HCT116 (cell line): ENCODE measurements at regions not wholly inside any gene's neighbourhood (a gene's known extent, or its start where the extent isn't known, plus 50 kb on each side); places are given as distances from the start of the nearest gene placed in this dataset.

Source experiments
- ATAC-seq: fragments of 200-7000 bp; cut with Tn5 transposase; 2 replicates; pipeline ENCODE4 v1.9.1; 2020; ENCODE audit warnings: mild to moderate bottlenecking, moderate library complexity
- BruUV-seq: library from RNA; stranded (reverse); fragments of 400-500 nt; replicated peaks from 2 replicates; lab custom pipeline; 2021; lab: Mats Ljungman, UMichigan
- CTCF ChIA-PET: fragments of 300-600 bp; sonication (Branson Sonifier 250); formaldehyde crosslinking; loops from one replicate; lab custom pipeline; 2021; ENCODE audit warnings: antibody characterized with exemption; lab: Charles Lee
- POLR2A ChIA-PET: fragments of 300-600, 350-600 bp; sonication (Branson Sonifier 250); formaldehyde crosslinking; loops from one replicate; lab custom pipeline; 2021; ENCODE audit warnings: antibody characterized with exemption; lab: Charles Lee
- RAD21 ChIA-PET, 2 experiments: fragments of 300-600 bp; sonication (Branson Sonifier 250); formaldehyde crosslinking; loops; one replicate each; lab custom pipeline; 2023; ENCODE audit warnings: low total read pairs in 2 of 2; ENCODE audit not compliant: uncharacterized antibody in 2 of 2, unreplicated experiment in 2 of 2, low non-redundant PET in 1 of 2; lab: Charles Lee
- DNase-seq: peaks from one replicate; pipeline ENCODE4 v3.0.0-alpha.2; 2010; ENCODE audit warnings: low read depth, low spot score
- H2AFZ ChIP-seq: fragments of 200-600 bp; shearing (Covaris generic), sonication (generic); 2 replicates; pipeline ENCODE4 v1.6.1; 2017; ENCODE audit warnings: low read depth, mixed run types, mixed read lengths, antibody characterized with exemption, low read length; ENCODE audit not compliant: poor library complexity, severe bottlenecking
- H3K27ac ChIP-seq: 2 replicates; pipeline ENCODE4 v1.5.1; 2012; ENCODE audit warnings: low read depth, low read length
- H3K27me3 ChIP-seq: fragments of 200-600 bp; sonication (generic); 2 replicates; pipeline ENCODE4 v1.6.1; 2016; ENCODE audit warnings: mixed run types, low read length, mixed read lengths; ENCODE audit not compliant: insufficient read depth
- H3K36me3 ChIP-seq, 2 experiments: fragments of 200-500 bp in 1 of 2; fragments of 200-600 bp in 1 of 2; sonication (Bioruptor generic) in 1 of 2; sonication (generic) in 1 of 2; 2 replicates each; pipeline versions ENCODE4 v1.5.1 to v1.6.1; 2014 to 2016; ENCODE audit warnings: low read length in 2 of 2, inconsistent platforms in 1 of 2, mixed read lengths in 1 of 2, mixed run types in 1 of 2; ENCODE audit not compliant: insufficient read depth in 2 of 2, control insufficient read depth in 1 of 2
- H3K4me1 ChIP-seq, 2 experiments: fragments of 200-600 bp in 1 of 2; sonication (generic) in 1 of 2; 2 replicates each; pipeline versions ENCODE4 v1.5.1 to v1.6.1; 2012 to 2017; ENCODE audit warnings: low read length in 2 of 2, inconsistent platforms in 1 of 2, mild to moderate bottlenecking in 1 of 2, mixed read lengths in 1 of 2, mixed run types in 1 of 2, moderate library complexity in 1 of 2; ENCODE audit not compliant: insufficient read depth in 2 of 2, control insufficient read depth in 1 of 2
- H3K4me2 ChIP-seq: fragments of 200-600 bp; sonication (generic); 2 replicates; pipeline ENCODE4 v1.6.1; 2017; ENCODE audit warnings: mixed run types, low read length, mixed read lengths
- H3K4me3 ChIP-seq, 2 experiments: fragments of 200-600 bp in 1 of 2; sonication (generic) in 1 of 2; replicated peaks in 1 of 2; 2 replicates each; pipeline ENCODE4 v1.5.1; 2011 to 2016; ENCODE audit warnings: low read length in 2 of 2, control low read depth in 1 of 2, low read depth in 1 of 2, mild to moderate bottlenecking in 1 of 2, mixed read lengths in 1 of 2, mixed run types in 1 of 2
- H3K79me2 ChIP-seq: fragments of 200-600 bp; sonication (generic); 2 replicates; pipeline ENCODE4 v1.6.1; 2017; ENCODE audit warnings: mild to moderate bottlenecking, mixed run types, low read length, moderate library complexity, mixed read lengths; ENCODE audit not compliant: insufficient read depth
- H3K9ac ChIP-seq: fragments of 200-600 bp; sonication (generic); 2 replicates; pipeline ENCODE4 v1.6.1; 2016; ENCODE audit warnings: low read length, mixed read lengths
- H3K9me2 ChIP-seq: fragments of 200-600 bp; sonication (generic), shearing (Covaris generic); 2 replicates; pipeline ENCODE4 v1.6.1; 2017; ENCODE audit warnings: mixed run types, mild to moderate bottlenecking, moderate library complexity; ENCODE audit not compliant: insufficient read depth
- H3K9me3 ChIP-seq, 2 experiments: fragments of 200-500 bp in 1 of 2; fragments of 200-600 bp in 1 of 2; sonication (Bioruptor generic) in 1 of 2; sonication (generic) in 1 of 2; 2 replicates each; pipeline ENCODE4 v1.6.1; 2014 to 2017; ENCODE audit warnings: low read length in 2 of 2, mixed read lengths in 2 of 2, inconsistent platforms in 1 of 2, low read depth in 1 of 2, mild to moderate bottlenecking in 1 of 2, mixed run types in 1 of 2, moderate library complexity in 1 of 2; ENCODE audit not compliant: control insufficient read depth in 1 of 2, insufficient read depth in 1 of 2
- H4K20me1 ChIP-seq: fragments of 200-600 bp; sonication (generic), shearing (Covaris generic); 2 replicates; pipeline ENCODE4 v1.6.1; 2017; ENCODE audit warnings: mixed run types, mild to moderate bottlenecking, moderate library complexity; ENCODE audit not compliant: insufficient read depth
- CBX3 ChIP-seq: IDR thresholded peaks from 2 replicates; pipeline ENCODE4 v1.6.1; 2012; ENCODE audit warnings: low read depth
- EGR1 ChIP-seq: IDR thresholded peaks from 2 replicates; pipeline ENCODE4 v1.6.1; 2012; ENCODE audit warnings: low read depth
- FOSL1 ChIP-seq: IDR thresholded peaks from 2 replicates; pipeline ENCODE4 v1.6.1; 2012; ENCODE audit warnings: low read depth
- JUND ChIP-seq: IDR thresholded peaks from 2 replicates; pipeline ENCODE4 v1.6.1; 2012
- MAX ChIP-seq: IDR thresholded peaks from 2 replicates; pipeline ENCODE4 v1.6.1; 2012
- POLR2A ChIP-seq: IDR thresholded peaks from 2 replicates; pipeline ENCODE4 v1.7.0; 2011; ENCODE audit warnings: borderline replicate concordance; ENCODE audit not compliant: insufficient read depth, insufficient read length; ENCODE audit errors: extremely low read depth
- RAD21 ChIP-seq: IDR thresholded peaks from 2 replicates; pipeline ENCODE4 v1.6.1; 2012; ENCODE audit warnings: low read depth, mild to moderate bottlenecking
- SP1 ChIP-seq: IDR thresholded peaks from 2 replicates; pipeline ENCODE4 v1.6.1; 2012; ENCODE audit warnings: low read depth
- SRF ChIP-seq: IDR thresholded peaks from 2 replicates; pipeline ENCODE4 v1.6.1; 2012; ENCODE audit warnings: low read depth
- YY1 ChIP-seq: IDR thresholded peaks from 2 replicates; pipeline ENCODE4 v1.6.1; 2011; ENCODE audit warnings: low read length, low read depth, moderate library complexity, mild to moderate bottlenecking; ENCODE audit not compliant: insufficient replicate concordance; ENCODE audit errors: extremely low read depth
- ZFX ChIP-seq: fragments of 450-650 bp; IDR thresholded peaks from 2 replicates; pipeline ENCODE4 v1.6.1; 2017
- ZNF274 ChIP-seq: fragments of 200-500 bp; sonication (Bioruptor generic); IDR thresholded peaks from 2 replicates; pipeline ENCODE4 v1.6.1; 2014; ENCODE audit warnings: mild to moderate bottlenecking, low read depth, low read length, inconsistent platforms
- intact Hi-C: fragments of 100-400 bp; cut with micrococcal nuclease; formaldehyde crosslinking; loops from 2 replicates; pipeline ENCODE4 v1.10.0; 2022
- TF ChIP-seq, protein P1 (sequence below): IDR thresholded peaks from 2 replicates; pipeline ENCODE4 v1.6.1; 2012

DNA sequence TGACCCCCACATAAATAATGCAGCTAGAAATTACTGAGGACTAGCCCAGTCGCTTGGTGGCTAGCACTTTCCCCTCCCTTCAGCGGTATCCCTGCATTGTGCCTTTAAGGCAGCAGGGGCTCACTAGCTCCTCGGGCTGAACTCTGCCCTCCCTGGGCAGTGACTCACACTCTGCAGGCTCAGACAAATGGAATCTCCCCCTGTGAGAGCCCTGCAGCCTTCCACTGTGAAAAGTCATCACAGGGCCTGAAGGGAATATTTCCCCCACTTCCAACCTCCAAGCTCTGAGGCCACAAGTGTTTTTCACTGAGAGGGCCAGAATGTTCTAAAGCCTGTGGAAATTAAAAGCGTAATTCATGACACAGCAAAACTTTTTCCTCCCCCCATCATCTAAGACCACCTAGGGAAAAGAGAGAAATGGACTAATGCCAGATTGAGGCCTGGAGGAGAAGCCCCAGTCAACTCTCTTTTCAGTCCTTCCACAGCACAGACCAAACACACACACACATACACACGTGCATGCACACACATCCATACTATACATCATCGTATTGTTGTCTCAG, 93.6 kb upstream of the COL1A2 start:
- DNase-seq, result peak; percentile 79
- BruUV-seq, result no TSS peak
- no peaks in the 10 kb centered on the region for H3K36me3 ChIP-seq
- H3K79me2 ChIP-seq, result no peaks in the 10 kb centered on the region
- ChIA-PET CTCF (interaction anchor here (1.0 to 1.9 kb wide), 6 partner anchors 10 to 1389 kb away, joined by 3 to 15 read pairs (median 4); no protein-coding TSS in a partner anchor), POLR2A (interaction anchor here (1.5 kb wide), 1 partner anchor 12 kb away, joined by 4 read pairs; no protein-coding TSS in a partner anchor), RAD21 (interaction anchor here (0.7 to 1.5 kb wide), 3 partner anchors 12 to 94 kb away, joined by 3 read pairs; no protein-coding TSS in a partner anchor)
- peaks cover 30 to 46% of the 10 kb centered on the region in 2 experiments for H3K4me1 ChIP-seq
- H3K4me3 ChIP-seq, result peak overlapping the region; percentile 13 to 24; a peak in 3 of 4 replicates
- H3K27me3 ChIP-seq, result no peaks in the 10 kb centered on the region
- peak overlapping the region; percentile 55 for H3K27ac ChIP-seq
- H3K9ac ChIP-seq, result peak overlapping the region; percentile 32
- H4K20me1 ChIP-seq, result no peaks in the 10 kb centered on the region
- peak overlapping the region; percentile 73 for H3K4me2 ChIP-seq
- peak overlapping the region; percentile 94 for H2AFZ ChIP-seq
- ATAC-seq, result peak; percentile 97
- no peaks in the 10 kb centered on the region for H3K9me3 ChIP-seq
- no peak for TF ChIP-seq POLR2A
- TF ChIP-seq MAX, result peak; percentile 35; the same call in 1 of the 2 replicates
- TF ChIP-seq ZFX, result 0 out of 2 replicates have a peak, but pooled peaks have one; percentile 8
- TF ChIP-seq FOSL1, result peak; percentile 84
- no peak for TF ChIP-seq ZNF274
- TF ChIP-seq EGR1, result no peak
- TF ChIP-seq, protein P1, sequence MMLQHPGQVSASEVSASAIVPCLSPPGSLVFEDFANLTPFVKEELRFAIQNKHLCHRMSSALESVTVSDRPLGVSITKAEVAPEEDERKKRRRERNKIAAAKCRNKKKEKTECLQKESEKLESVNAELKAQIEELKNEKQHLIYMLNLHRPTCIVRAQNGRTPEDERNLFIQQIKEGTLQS, result no peak
- no peak for TF ChIP-seq CBX3
- TF ChIP-seq SP1, result peak; percentile 77
- TF ChIP-seq SRF, result peak; percentile 19; the same call in 1 of the 2 replicates
- peak; percentile 86 for TF ChIP-seq JUND
- 0 out of 2 replicates have a peak, but pooled peaks have one; percentile 3 for TF ChIP-seq RAD21
- TF ChIP-seq YY1, result no peak
- H3K9me2 ChIP-seq, result no peaks in the 10 kb centered on the region
- intact Hi-C loops, result no loop called here
